Endodermal cell (in vitro differentiated cells): ENCODE measurements at regions not wholly inside any gene's neighbourhood (a gene's known extent, or its start where the extent isn't known, plus 50 kb on each side); places are given as distances from the start of the nearest gene placed in this dataset.

Experiments used
- DNase-seq: peaks from one replicate; pipeline ENCODE4 v3.0.0-alpha.2; 2017
- H3K27ac ChIP-seq: 2 replicates; pipeline ENCODE4 v1.5.1; 2013; ENCODE audit warnings: mild to moderate bottlenecking, low read depth, low read length, moderate library complexity
- H3K27me3 ChIP-seq: 2 replicates; pipeline ENCODE4 v1.6.1; 2013; ENCODE audit warnings: mild to moderate bottlenecking, low read length, moderate library complexity; ENCODE audit not compliant: insufficient read depth, control insufficient read depth, poor library complexity, severe bottlenecking
- H3K36me3 ChIP-seq: 2 replicates; pipeline ENCODE4 v1.7.0; 2013; ENCODE audit warnings: mild to moderate bottlenecking, low read length, moderate library complexity; ENCODE audit not compliant: control insufficient read depth, insufficient read depth
- H3K4me1 ChIP-seq: one replicate; pipeline ENCODE4 v1.7.0; 2013; ENCODE audit warnings: low read length; ENCODE audit not compliant: control insufficient read depth, insufficient read depth
- H3K4me3 ChIP-seq: 2 replicates; pipeline ENCODE4 v1.5.1; 2013; ENCODE audit warnings: mild to moderate bottlenecking, low read length, moderate library complexity
- H3K9ac ChIP-seq: 2 replicates; pipeline ENCODE4 v1.6.1; 2013; ENCODE audit warnings: mild to moderate bottlenecking, low read length, moderate library complexity; ENCODE audit not compliant: poor library complexity, severe bottlenecking; ENCODE audit errors: extremely low read depth
- H3K9me3 ChIP-seq: 2 replicates; pipeline ENCODE4 v1.6.1; 2013; ENCODE audit warnings: mild to moderate bottlenecking, low read length, moderate library complexity; ENCODE audit not compliant: control insufficient read depth
- H3K27ac Mint-ChIP-seq: 2 replicates; pipeline ENCODE4 v1.8.0; 2020; ENCODE audit warnings: mixed read lengths
- H3K27me3 Mint-ChIP-seq: 2 replicates; pipeline ENCODE4 v1.8.0; 2021; ENCODE audit warnings: mild to moderate bottlenecking, mixed read lengths; ENCODE audit not compliant: insufficient read depth
- H3K36me3 Mint-ChIP-seq: 2 replicates; pipeline ENCODE4 v1.8.0; 2020; ENCODE audit warnings: low read depth, mixed read lengths
- H3K4me1 Mint-ChIP-seq: 2 replicates; pipeline ENCODE4 v1.8.0; 2020; ENCODE audit warnings: mixed read lengths
- H3K4me3 Mint-ChIP-seq: 2 replicates; pipeline ENCODE4 v1.8.0; 2020; ENCODE audit warnings: mild to moderate bottlenecking, moderate library complexity, mixed read lengths
- H3K9me3 Mint-ChIP-seq: 2 replicates; pipeline ENCODE4 v1.8.0; 2020; ENCODE audit warnings: mild to moderate bottlenecking, mixed read lengths
- WGBS, 2 experiments: methylation state at CpG; one replicate each; pipeline versions ENCODE4 v1.1.5 to v1.1.7; 2013; ENCODE audit warnings: missing lambda C conversion rate in 2 of 2, mixed read lengths in 1 of 2; ENCODE audit not compliant: insufficient coverage in 1 of 2, insufficient read length in 1 of 2; 5-methylcytosine and 5-hydroxymethylcytosine counted together
- TF ChIP-seq, protein P1 (sequence below): fragments of 200-600 bp; sonication (generic); conservative IDR thresholded peaks from 2 replicates; pipeline ENCODE4 v1.5.0; 2021; ENCODE audit warnings: antibody characterized with exemption, mild to moderate bottlenecking

DNA sequence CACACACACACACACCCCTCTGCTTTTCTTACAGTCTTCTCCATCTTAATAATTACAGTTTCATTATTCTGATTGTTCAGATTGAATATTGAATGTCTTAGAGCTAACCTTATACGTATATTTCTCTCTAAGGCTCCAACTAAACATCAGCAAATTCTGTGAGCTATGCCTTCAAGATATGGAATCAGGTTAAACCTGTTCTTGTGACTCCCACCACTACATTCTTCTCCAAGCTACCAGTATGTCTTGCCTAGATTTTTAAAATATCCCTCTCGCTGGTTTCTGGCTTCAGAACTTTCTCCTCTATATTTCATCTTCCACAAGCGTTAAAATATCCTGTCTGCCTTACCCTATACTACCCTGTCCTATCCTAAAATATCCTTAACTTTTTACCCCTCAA, 1346.4 kb upstream of the CDH2 start:
- TF ChIP-seq, protein P1, sequence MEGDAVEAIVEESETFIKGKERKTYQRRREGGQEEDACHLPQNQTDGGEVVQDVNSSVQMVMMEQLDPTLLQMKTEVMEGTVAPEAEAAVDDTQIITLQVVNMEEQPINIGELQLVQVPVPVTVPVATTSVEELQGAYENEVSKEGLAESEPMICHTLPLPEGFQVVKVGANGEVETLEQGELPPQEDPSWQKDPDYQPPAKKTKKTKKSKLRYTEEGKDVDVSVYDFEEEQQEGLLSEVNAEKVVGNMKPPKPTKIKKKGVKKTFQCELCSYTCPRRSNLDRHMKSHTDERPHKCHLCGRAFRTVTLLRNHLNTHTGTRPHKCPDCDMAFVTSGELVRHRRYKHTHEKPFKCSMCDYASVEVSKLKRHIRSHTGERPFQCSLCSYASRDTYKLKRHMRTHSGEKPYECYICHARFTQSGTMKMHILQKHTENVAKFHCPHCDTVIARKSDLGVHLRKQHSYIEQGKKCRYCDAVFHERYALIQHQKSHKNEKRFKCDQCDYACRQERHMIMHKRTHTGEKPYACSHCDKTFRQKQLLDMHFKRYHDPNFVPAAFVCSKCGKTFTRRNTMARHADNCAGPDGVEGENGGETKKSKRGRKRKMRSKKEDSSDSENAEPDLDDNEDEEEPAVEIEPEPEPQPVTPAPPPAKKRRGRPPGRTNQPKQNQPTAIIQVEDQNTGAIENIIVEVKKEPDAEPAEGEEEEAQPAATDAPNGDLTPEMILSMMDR: no peak
- no peak overlapping the region for H3K27ac Mint-ChIP-seq
- no peak overlapping the region for H3K4me3 Mint-ChIP-seq
- Histone ChIP-seq H3K9ac (no peak overlapping the region), H3K4me3 (no peak overlapping the region), H3K36me3 (no peaks in the 10 kb centered on the region), H3K27ac (no peak overlapping the region), H3K9me3 (no peaks in the 10 kb centered on the region), H3K27me3 (no peaks in the 10 kb centered on the region), H3K4me1 (no peaks in the 10 kb centered on the region)
- no peaks in the 10 kb centered on the region for H3K27me3 Mint-ChIP-seq
- no peaks in the 10 kb centered on the region for H3K9me3 Mint-ChIP-seq
- no peaks in the 10 kb centered on the region for H3K36me3 Mint-ChIP-seq
- H3K4me1 Mint-ChIP-seq: no peaks in the 10 kb centered on the region
- 88 to 97% methylated on average over 3 of the region's 3 CpGs for WGBS, 2 experiments
- DNase-seq: no peak

DNA sequence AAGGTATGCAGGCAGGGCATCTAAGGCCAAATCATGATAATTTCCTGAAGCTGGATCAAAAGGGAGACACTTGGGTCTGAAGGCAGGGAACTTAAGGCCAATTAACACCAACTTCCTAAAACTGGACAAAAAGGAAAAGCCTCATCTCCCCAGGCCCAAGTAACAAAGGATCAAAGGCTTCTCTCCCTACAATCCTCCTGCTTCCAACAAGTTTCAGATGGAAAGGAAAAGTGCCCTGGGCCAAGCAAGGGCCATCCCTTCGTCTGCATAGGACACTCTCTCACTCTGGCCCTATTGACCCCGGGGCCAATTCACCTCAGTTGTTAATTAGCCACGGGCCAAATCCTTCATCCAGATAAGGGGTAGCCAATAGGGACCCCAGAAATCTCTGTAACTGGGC, 1335.8 kb upstream of the CDH2 start:
- Histone ChIP-seq H3K4me1 (no peaks in the 10 kb centered on the region), H3K4me3 (no peak overlapping the region), H3K27ac (no peak overlapping the region), H3K27me3 (no peaks in the 10 kb centered on the region), H3K9ac (no peak overlapping the region), H3K9me3 (no peaks in the 10 kb centered on the region), H3K36me3 (no peaks in the 10 kb centered on the region)
- no peak overlapping the region for H3K27ac Mint-ChIP-seq
- 83 to 92% methylated on average over 2 to 3 of the region's 3 CpGs for WGBS, 2 experiments
- no peaks in the 10 kb centered on the region for H3K27me3 Mint-ChIP-seq
- H3K4me3 Mint-ChIP-seq: no peak overlapping the region
- H3K4me1 Mint-ChIP-seq: no peaks in the 10 kb centered on the region
- no peaks in the 10 kb centered on the region for H3K36me3 Mint-ChIP-seq
- no peaks in the 10 kb centered on the region for H3K9me3 Mint-ChIP-seq
- TF ChIP-seq, protein P1: no peak
- no peak for DNase-seq

DNA sequence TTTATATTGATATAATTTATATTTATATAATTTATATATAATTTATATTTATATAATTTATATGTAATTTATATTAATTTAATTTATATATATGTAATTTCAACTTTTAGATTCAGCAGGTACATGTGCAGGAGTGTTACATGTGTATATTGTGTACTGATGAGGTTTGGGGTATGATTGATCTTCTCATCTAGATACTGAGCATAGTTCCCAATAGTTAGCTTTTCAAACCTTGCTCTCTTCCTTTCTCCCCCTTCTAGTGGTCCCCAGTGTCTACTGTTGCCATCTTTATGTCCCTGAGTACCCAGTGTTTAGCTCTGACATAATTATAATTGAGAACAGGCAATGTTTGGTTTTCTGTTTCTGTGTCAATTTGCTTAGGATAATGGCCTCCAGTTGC, 1335.3 kb upstream of the CDH2 start:
- no peaks in the 10 kb centered on the region for H3K27me3 ChIP-seq
- no peaks in the 10 kb centered on the region for H3K27me3 Mint-ChIP-seq
- DNase-seq: no peak
- H3K4me3 Mint-ChIP-seq: no peak overlapping the region
- TF ChIP-seq, protein P1: no peak
- no peaks in the 10 kb centered on the region for H3K36me3 ChIP-seq
- no peaks in the 10 kb centered on the region for H3K9me3 ChIP-seq
- no peaks in the 10 kb centered on the region for H3K36me3 Mint-ChIP-seq
- H3K4me3 ChIP-seq: no peak overlapping the region
- no peak overlapping the region for H3K27ac ChIP-seq
- no peak overlapping the region for H3K9ac ChIP-seq
- no peaks in the 10 kb centered on the region for H3K4me1 ChIP-seq
- H3K27ac Mint-ChIP-seq: no peak overlapping the region
- no peaks in the 10 kb centered on the region for H3K4me1 Mint-ChIP-seq
- no peaks in the 10 kb centered on the region for H3K9me3 Mint-ChIP-seq
